ENCODE measurements at regions not wholly inside any gene's neighbourhood (a gene's known extent, or its start where the extent isn't known, plus 50 kb on each side); places are given as distances from the start of the nearest gene placed in this dataset.

DNA sequence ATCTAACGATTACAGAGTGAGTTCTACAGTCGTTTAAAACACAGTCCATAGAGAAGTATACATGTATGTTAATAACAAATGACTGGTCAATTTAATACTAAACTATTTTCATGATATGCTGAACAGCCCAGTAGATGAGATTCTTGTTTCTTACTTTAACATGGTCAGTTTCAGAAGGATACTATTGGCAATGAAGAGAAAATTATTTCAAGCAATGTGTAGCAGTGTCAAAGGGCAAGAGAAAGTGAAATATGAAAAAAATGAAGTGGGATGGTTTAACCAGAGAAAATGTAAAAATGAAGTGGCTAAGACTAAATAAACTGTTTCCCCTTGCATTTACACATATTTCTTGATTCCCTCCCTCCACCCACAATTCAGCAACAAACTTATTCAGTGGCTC, 192.1 kb upstream of the TTC14 start:
- ChIA-PET POLR2A (no interaction called here), CTCF (no interaction called here)
- no peak for DNase-seq (ENCODE audit: low read depth, low spot score)
- TF ChIP-seq, protein P1, sequence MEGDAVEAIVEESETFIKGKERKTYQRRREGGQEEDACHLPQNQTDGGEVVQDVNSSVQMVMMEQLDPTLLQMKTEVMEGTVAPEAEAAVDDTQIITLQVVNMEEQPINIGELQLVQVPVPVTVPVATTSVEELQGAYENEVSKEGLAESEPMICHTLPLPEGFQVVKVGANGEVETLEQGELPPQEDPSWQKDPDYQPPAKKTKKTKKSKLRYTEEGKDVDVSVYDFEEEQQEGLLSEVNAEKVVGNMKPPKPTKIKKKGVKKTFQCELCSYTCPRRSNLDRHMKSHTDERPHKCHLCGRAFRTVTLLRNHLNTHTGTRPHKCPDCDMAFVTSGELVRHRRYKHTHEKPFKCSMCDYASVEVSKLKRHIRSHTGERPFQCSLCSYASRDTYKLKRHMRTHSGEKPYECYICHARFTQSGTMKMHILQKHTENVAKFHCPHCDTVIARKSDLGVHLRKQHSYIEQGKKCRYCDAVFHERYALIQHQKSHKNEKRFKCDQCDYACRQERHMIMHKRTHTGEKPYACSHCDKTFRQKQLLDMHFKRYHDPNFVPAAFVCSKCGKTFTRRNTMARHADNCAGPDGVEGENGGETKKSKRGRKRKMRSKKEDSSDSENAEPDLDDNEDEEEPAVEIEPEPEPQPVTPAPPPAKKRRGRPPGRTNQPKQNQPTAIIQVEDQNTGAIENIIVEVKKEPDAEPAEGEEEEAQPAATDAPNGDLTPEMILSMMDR (IDR thresholded peaks at IDR 0.05; ENCODE audit: insufficient read depth, low read length, missing control alignments) = no peak
- H3K4me3 ChIP-seq (ENCODE audit: low read depth, low read length) = no peak overlapping the region

GRCh38 chr3:180414157-180414556, 187.8 kb upstream of the TTC14 start:
- no peak for DNase-seq (ENCODE audit: low read depth, low spot score)
- ChIA-PET CTCF (no interaction called here), POLR2A (no interaction called here)
- H3K4me3 ChIP-seq (ENCODE audit: low read depth, low read length) = no peak overlapping the region
- TF ChIP-seq, protein P1 (IDR thresholded peaks at IDR 0.05; ENCODE audit: insufficient read depth, low read length, missing control alignments) = no peak

- TF ChIP-seq, protein P1 (IDR thresholded peaks at IDR 0.05; ENCODE audit: insufficient read depth, low read length, missing control alignments) = no peak
- H3K4me3 ChIP-seq (ENCODE audit: low read depth, low read length) = no peak overlapping the region
- ChIA-PET CTCF (no interaction called here), POLR2A (no interaction called here)
- DNase-seq (ENCODE audit: low read depth, low spot score) = no peak
Observed at GRCh38 chr3:180416111-180416594, 185.8 kb upstream of the TTC14 start.

- DNase-seq (ENCODE audit: low read depth, low spot score) = no peak
- TF ChIP-seq, protein P1 (IDR thresholded peaks at IDR 0.05; ENCODE audit: insufficient read depth, low read length, missing control alignments) = no peak
- POLR2A ChIA-PET = no interaction called here
- no peak overlapping the region for H3K4me3 ChIP-seq (ENCODE audit: low read depth, low read length)
- CTCF ChIA-PET = no interaction called here
Observed at GRCh38 chr3:180417241-180417640, 184.7 kb upstream of the TTC14 start.

DNA sequence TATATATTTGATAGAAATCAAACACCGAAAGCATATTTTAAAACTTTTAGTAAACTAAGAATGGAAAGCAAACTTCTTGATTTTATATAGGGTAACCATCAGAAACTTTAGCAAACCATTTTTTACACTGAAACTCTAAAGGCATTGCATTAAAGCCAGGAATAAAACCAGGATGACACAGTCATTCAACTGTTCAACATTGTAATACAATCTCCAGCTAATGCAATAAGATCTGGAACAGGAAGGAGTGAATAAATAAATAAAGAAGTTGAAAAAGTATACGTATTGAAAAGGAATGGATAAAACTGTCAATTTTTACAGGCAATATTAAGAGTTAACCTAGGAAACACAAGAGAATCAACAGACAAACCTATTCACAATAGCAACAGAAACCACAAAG, 181.9 kb upstream of the TTC14 start:
- TF ChIP-seq, protein P1 (IDR thresholded peaks at IDR 0.05; ENCODE audit: insufficient read depth, low read length, missing control alignments) = no peak
- no peak for DNase-seq (ENCODE audit: low read depth, low spot score)
- ChIA-PET POLR2A (no interaction called here), CTCF (no interaction called here)
- H3K4me3 ChIP-seq (ENCODE audit: low read depth, low read length) = no peak overlapping the region

GRCh38 chr3:180420804-180421203, 181.2 kb upstream of the TTC14 start:
- no peak for DNase-seq (ENCODE audit: low read depth, low spot score)
- TF ChIP-seq, protein P1 (IDR thresholded peaks at IDR 0.05; ENCODE audit: insufficient read depth, low read length, missing control alignments) = no peak
- ChIA-PET CTCF (no interaction called here), POLR2A (no interaction called here)
- no peak overlapping the region for H3K4me3 ChIP-seq (ENCODE audit: low read depth, low read length)

All from AG04449 (cell line).